M059J (cell line): ENCODE measurements at regions not wholly inside any gene's neighbourhood (a gene's known extent, or its start where the extent isn't known, plus 50 kb on each side); places are given as distances from the start of the nearest gene placed in this dataset.

ENCODE experiments used
- DNase-seq: peaks from one replicate; pipeline ENCODE4 v3.0.0-alpha.2; 2012; ENCODE audit warnings: low read depth

GRCh38 chr13:31853643-31854326, 114.5 kb downstream of the RXFP2 start:
- DNase-seq = no peak

- DNase-seq = no peak
Observed at GRCh38 chr13:31859571-31859970, 120.2 kb downstream of the RXFP2 start.

GRCh38 chr13:31860002-31860401, 120.7 kb downstream of the RXFP2 start:
- DNase-seq = no peak

GRCh38 chr13:31862828-31863227, 123.5 kb downstream of the RXFP2 start:
- DNase-seq = no peak

GRCh38 chr13:31864307-31864706, 125.0 kb downstream of the RXFP2 start:
- no peak for DNase-seq

- no peak for DNase-seq
Observed at GRCh38 chr13:31866099-31866498, 126.8 kb downstream of the RXFP2 start.

GRCh38 chr13:31867709-31868108, 128.4 kb downstream of the RXFP2 start:
- no peak for DNase-seq

- DNase-seq = no peak
Observed at GRCh38 chr13:31869582-31869981, 130.3 kb downstream of the RXFP2 start.

GRCh38 chr13:31870511-31870910, 131.2 kb downstream of the RXFP2 start:
- DNase-seq = peak; percentile 19

- no peak for DNase-seq
Observed at GRCh38 chr13:31873145-31873544, 133.8 kb downstream of the RXFP2 start.

- no peak for DNase-seq
Observed at GRCh38 chr13:31875134-31875533, 135.8 kb downstream of the RXFP2 start.

- DNase-seq = no peak
Observed at GRCh38 chr13:31878052-31878451, 138.7 kb downstream of the RXFP2 start.

GRCh38 chr13:31878495-31878894, 139.2 kb downstream of the RXFP2 start:
- DNase-seq = no peak

GRCh38 chr13:31878955-31879354, 139.6 kb downstream of the RXFP2 start:
- DNase-seq = no peak

GRCh38 chr13:31880851-31881494, 141.6 kb downstream of the RXFP2 start:
- peak; percentile 55 for DNase-seq

GRCh38 chr13:31881495-31881882, 142.2 kb downstream of the RXFP2 start:
- no peak for DNase-seq

GRCh38 chr13:31882794-31883193, 143.5 kb downstream of the RXFP2 start:
- DNase-seq = no peak

- no peak for DNase-seq
Observed at GRCh38 chr13:31884556-31884955, 145.2 kb downstream of the RXFP2 start.

GRCh38 chr13:31885994-31886393, 145.6 kb upstream of the FRY start:
- peak; percentile 46 for DNase-seq

- DNase-seq = no peak
Observed at GRCh38 chr13:31887286-31887685, 144.3 kb upstream of the FRY start.

GRCh38 chr13:31890946-31891345, 140.6 kb upstream of the FRY start:
- DNase-seq = no peak

- DNase-seq = no peak
Observed at GRCh38 chr13:31891472-31891871, 140.1 kb upstream of the FRY start.

GRCh38 chr13:31894931-31895330, 136.6 kb upstream of the FRY start:
- no peak for DNase-seq

- DNase-seq = no peak
Observed at GRCh38 chr13:31895691-31896090, 135.9 kb upstream of the FRY start.
